ENCODE measurements at regions not wholly inside any gene's neighbourhood (a gene's known extent, or its start where the extent isn't known, plus 50 kb on each side); places are given as distances from the start of the nearest gene placed in this dataset.

- Histone ChIP-seq H3K9me3 (ENCODE audit: low read length) (no peaks in the 10 kb centered on the region), H3K36me3 (ENCODE audit: insufficient read depth, low read length) (no peaks in the 10 kb centered on the region), H3K27ac (ENCODE audit: low read depth, low read length, poor library complexity, severe bottlenecking) (no peak overlapping the region), H3K79me2 (ENCODE audit: insufficient read depth, low read length) (no peaks in the 10 kb centered on the region), H3K4me1 (ENCODE audit: insufficient read depth, low read length, severe bottlenecking) (no peaks in the 10 kb centered on the region), H2AFZ (ENCODE audit: low read length) (no peak overlapping the region), H3K4me3 (ENCODE audit: low read depth, low read length, poor library complexity, severe bottlenecking) (no peak overlapping the region), H3K27me3 (ENCODE audit: insufficient read depth, low read length) (no peaks in the 10 kb centered on the region), H3F3A (ENCODE audit: insufficient read depth, low read length) (no peaks in the 10 kb centered on the region), H3K9me2 (ENCODE audit: low read depth, low read length) (no peaks in the 10 kb centered on the region), H3K4me2 (ENCODE audit: low read length) (no peak overlapping the region), H4K20me1 (ENCODE audit: insufficient read depth, low read length) (no peaks in the 10 kb centered on the region), H3K9ac (ENCODE audit: low read length) (no peak overlapping the region)
- TF ChIP-seq EZH2 (IDR thresholded peaks at IDR 0.05; ENCODE audit: borderline replicate concordance, low read length) (no peak), CTCF (IDR thresholded peaks at IDR 0.05; ENCODE audit: low read length) (no peak)
These were observed 166.7 kb upstream of the PDE4B start for GRCh38 chr1:65626003-65626402.

GRCh38 chr1:65629788-65630187 lies 162.9 kb upstream of the PDE4B start:
- Histone ChIP-seq H3F3A (ENCODE audit: insufficient read depth, low read length) (no peaks in the 10 kb centered on the region), H3K4me2 (ENCODE audit: low read length) (no peak overlapping the region), H2AFZ (ENCODE audit: low read length) (no peak overlapping the region), H3K4me3 (ENCODE audit: low read depth, low read length, poor library complexity, severe bottlenecking) (no peak overlapping the region), H3K4me1 (ENCODE audit: insufficient read depth, low read length, severe bottlenecking) (no peaks in the 10 kb centered on the region), H3K36me3 (ENCODE audit: insufficient read depth, low read length) (no peaks in the 10 kb centered on the region), H3K79me2 (ENCODE audit: insufficient read depth, low read length) (no peaks in the 10 kb centered on the region), H4K20me1 (ENCODE audit: insufficient read depth, low read length) (no peaks in the 10 kb centered on the region), H3K27me3 (ENCODE audit: insufficient read depth, low read length) (no peaks in the 10 kb centered on the region), H3K9me3 (ENCODE audit: low read length) (no peaks in the 10 kb centered on the region), H3K9me2 (ENCODE audit: low read depth, low read length) (no peaks in the 10 kb centered on the region), H3K27ac (ENCODE audit: low read depth, low read length, poor library complexity, severe bottlenecking) (no peak overlapping the region), H3K9ac (ENCODE audit: low read length) (no peak overlapping the region)
- no peak for TF ChIP-seq EZH2 (IDR thresholded peaks at IDR 0.05; ENCODE audit: borderline replicate concordance, low read length)
- no peak for TF ChIP-seq CTCF (IDR thresholded peaks at IDR 0.05; ENCODE audit: low read length)

GRCh38 chr1:65630855-65631254 lies 161.8 kb upstream of the PDE4B start:
- no peak overlapping the region for H3K4me2 ChIP-seq (ENCODE audit: low read length)
- no peaks in the 10 kb centered on the region for H3K4me1 ChIP-seq (ENCODE audit: insufficient read depth, low read length, severe bottlenecking)
- no peaks in the 10 kb centered on the region for H4K20me1 ChIP-seq (ENCODE audit: insufficient read depth, low read length)
- H3K9me3 ChIP-seq (ENCODE audit: low read length): no peaks in the 10 kb centered on the region
- H3K36me3 ChIP-seq (ENCODE audit: insufficient read depth, low read length): no peaks in the 10 kb centered on the region
- no peak overlapping the region for H3K9ac ChIP-seq (ENCODE audit: low read length)
- H3K4me3 ChIP-seq (ENCODE audit: low read depth, low read length, poor library complexity, severe bottlenecking): no peak overlapping the region
- H3K79me2 ChIP-seq (ENCODE audit: insufficient read depth, low read length): no peaks in the 10 kb centered on the region
- no peaks in the 10 kb centered on the region for H3K27me3 ChIP-seq (ENCODE audit: insufficient read depth, low read length)
- H2AFZ ChIP-seq (ENCODE audit: low read length): no peak overlapping the region
- TF ChIP-seq CTCF (IDR thresholded peaks at IDR 0.05; ENCODE audit: low read length) (no peak), EZH2 (IDR thresholded peaks at IDR 0.05; ENCODE audit: borderline replicate concordance, low read length) (no peak)
- no peaks in the 10 kb centered on the region for H3F3A ChIP-seq (ENCODE audit: insufficient read depth, low read length)
- no peak overlapping the region for H3K27ac ChIP-seq (ENCODE audit: low read depth, low read length, poor library complexity, severe bottlenecking)
- H3K9me2 ChIP-seq (ENCODE audit: low read depth, low read length): no peaks in the 10 kb centered on the region
